Common myeloid progenitor, CD34-positive (primary cell): ENCODE measurements at regions not wholly inside any gene's neighbourhood (a gene's known extent, or its start where the extent isn't known, plus 50 kb on each side); places are given as distances from the start of the nearest gene placed in this dataset.

Source experiments
- CTCF ChIA-PET: fragments of 350-600 bp; sonication (Branson Sonifier 250); formaldehyde crosslinking; loops from one replicate; lab custom pipeline; 2021; ENCODE audit warnings: antibody characterized with exemption; lab: Charles Lee
- POLR2A ChIA-PET: fragments of 350-600 bp; sonication (Branson Sonifier 250); formaldehyde crosslinking; loops from one replicate; lab custom pipeline; 2021; ENCODE audit warnings: antibody characterized with exemption; lab: Charles Lee
- DNase-seq, 3 donors: peaks; one replicate each; pipeline versions ENCODE4 v3.0.0 to v3.0.0-alpha.2; 2013
- H3K27ac ChIP-seq, 2 experiments: 1 replicate in 1 of 2; 2 replicates in 1 of 2; pipeline ENCODE4 v1.7.0; 2013; ENCODE audit warnings: inconsistent platforms in 2 of 2, low read length in 2 of 2, mild to moderate bottlenecking in 2 of 2, low read depth in 1 of 2, moderate library complexity in 1 of 2; ENCODE audit not compliant: severe bottlenecking in 2 of 2, insufficient read depth in 1 of 2, poor library complexity in 1 of 2
- H3K27me3 ChIP-seq, 5 experiments: replicated peaks in 2 of 5; 1 replicate in 3 of 5; 2 replicates in 2 of 5; pipeline versions ENCODE4 v1.6.1 to v1.7.0; 2013; ENCODE audit warnings: low read length in 4 of 5, mild to moderate bottlenecking in 2 of 5, moderate library complexity in 2 of 5, inconsistent platforms in 1 of 5; ENCODE audit not compliant: insufficient read depth in 5 of 5, control insufficient read depth in 4 of 5
- H3K36me3 ChIP-seq, 4 experiments: 1 replicate in 2 of 4; 2 replicates in 2 of 4; pipeline versions ENCODE4 v1.6.1 to v1.7.0; 2013; ENCODE audit warnings: low read length in 3 of 4, control low read depth in 1 of 4, mild to moderate bottlenecking in 1 of 4; ENCODE audit not compliant: control insufficient read depth in 4 of 4, insufficient read depth in 4 of 4
- H3K4me1 ChIP-seq, 4 experiments: 1 replicate in 3 of 4; 2 replicates in 1 of 4; pipeline versions ENCODE4 v1.6.1 to v1.7.1; 2013; ENCODE audit warnings: low read length in 3 of 4, mild to moderate bottlenecking in 3 of 4, control low read depth in 1 of 4, inconsistent platforms in 1 of 4, moderate library complexity in 1 of 4; ENCODE audit not compliant: control insufficient read depth in 4 of 4, insufficient read depth in 4 of 4; ENCODE audit errors: control extremely low read depth in 1 of 4
- H3K4me3 ChIP-seq, 7 experiments: 1 replicate in 4 of 7; 2 replicates in 3 of 7; pipeline versions ENCODE4 v1.5.1 to v1.7.0; 2013; ENCODE audit warnings: mild to moderate bottlenecking in 7 of 7, low read length in 6 of 7, moderate library complexity in 6 of 7, inconsistent platforms in 2 of 7, low read depth in 2 of 7, control low read depth in 1 of 7; ENCODE audit not compliant: insufficient read depth in 4 of 7, control insufficient read depth in 1 of 7; ENCODE audit errors: extremely low read depth in 1 of 7
- H3K9me3 ChIP-seq, 5 experiments: 1 replicate in 4 of 5; 2 replicates in 1 of 5; pipeline versions ENCODE4 v1.6.1 to v1.7.1; 2013; ENCODE audit warnings: low read length in 4 of 5, mild to moderate bottlenecking in 2 of 5, inconsistent platforms in 1 of 5, low read depth in 1 of 5, moderate library complexity in 1 of 5; ENCODE audit not compliant: control insufficient read depth in 4 of 5, insufficient read depth in 2 of 5; ENCODE audit errors: control extremely low read depth in 1 of 5
- WGBS: methylation state at CpG from one replicate; pipeline ENCODE4 v1.1.5; 2013; ENCODE audit not compliant: insufficient coverage; 5-methylcytosine and 5-hydroxymethylcytosine counted together

DNA sequence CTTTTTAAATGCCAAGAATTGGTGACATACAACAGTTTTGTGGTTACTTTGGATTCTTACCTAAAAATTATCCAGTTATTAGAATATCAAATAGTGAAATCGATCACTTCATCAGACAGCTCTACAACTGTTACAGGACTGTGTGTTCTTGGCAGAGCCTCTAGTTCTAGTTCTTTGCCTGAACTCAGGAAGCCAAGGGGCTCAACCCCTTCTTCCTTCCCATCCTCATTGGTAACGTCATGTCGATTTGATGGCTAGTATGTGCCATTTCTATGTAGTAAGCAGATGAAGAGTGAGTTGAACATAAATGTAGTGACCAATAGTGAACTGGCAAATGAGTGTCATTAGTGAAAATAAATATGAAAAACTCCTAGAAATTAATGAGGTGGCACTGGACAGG, 59.4 kb upstream of the LIMCH1 start:
- DNase-seq: no peak
- H3K4me1 ChIP-seq: peaks cover 0 to 13% (median 0%) of the 10 kb centered on the region in 4 experiments
- H3K27ac ChIP-seq: no peak overlapping the region
- CTCF ChIA-PET: interaction anchor here (0.8 kb wide), 1 partner anchor 10 kb away, joined by 3 read pairs; no protein-coding TSS in a partner anchor
- POLR2A ChIA-PET: no interaction called here
- H3K4me3 ChIP-seq: no peak overlapping the region
- no peaks in the 10 kb centered on the region for H3K36me3 ChIP-seq
- WGBS: 50% methylated on average over 3 of the region's 3 CpGs
- no peaks in the 10 kb centered on the region for H3K9me3 ChIP-seq
- H3K27me3 ChIP-seq: no peaks in the 10 kb centered on the region

DNA sequence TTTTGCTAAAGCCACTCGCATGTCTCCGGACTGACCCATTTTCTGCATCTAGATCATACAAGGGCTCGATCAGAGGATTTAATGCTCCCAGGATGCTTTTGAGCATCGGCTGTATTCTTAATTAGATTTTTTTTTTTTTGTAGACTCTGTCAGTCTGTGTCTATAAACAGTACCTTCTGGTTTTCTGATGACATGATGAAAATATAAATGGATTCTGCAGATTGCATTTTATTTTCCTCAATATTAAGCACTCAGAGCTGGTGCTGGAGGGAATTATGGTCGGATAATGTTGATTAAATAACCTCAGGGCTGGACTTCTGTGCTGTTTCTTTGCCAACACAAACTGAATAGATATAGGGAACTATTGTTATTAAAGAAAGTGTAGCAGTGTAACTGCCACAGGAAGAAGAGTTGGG, 57.1 kb upstream of the LIMCH1 start:
- ChIA-PET CTCF (interaction anchor here (0.9 to 2.0 kb wide), 3 partner anchors 9 to 49 kb away, joined by 3 to 7 read pairs (median 4); no protein-coding TSS in a partner anchor), POLR2A (no interaction called here)
- Histone ChIP-seq H3K36me3 (no peaks in the 10 kb centered on the region), H3K27ac (no peak overlapping the region), H3K9me3 (no peaks in the 10 kb centered on the region), H3K4me3 (no peak overlapping the region), H3K4me1 (peaks cover 6 to 30% (median 13%) of the 10 kb centered on the region in 4 experiments), H3K27me3 (no peaks in the 10 kb centered on the region)
- 96% methylated on average over 4 of the region's 5 CpGs for WGBS
- DNase-seq: no peak

GRCh38 chr4:41483771-41484170, 54.2 kb upstream of the LIMCH1 start:
- H3K36me3 ChIP-seq: no peaks in the 10 kb centered on the region
- POLR2A ChIA-PET: no interaction called here
- CTCF ChIA-PET: interaction anchor here (1.4 kb wide), 1 partner anchor 32 kb away, joined by 3 read pairs; no protein-coding TSS in a partner anchor
- H3K27ac ChIP-seq: no peak overlapping the region
- WGBS: 100% methylated on average over 1 of the region's 1 CpG
- H3K4me3 ChIP-seq: no peak overlapping the region
- no peaks in the 10 kb centered on the region for H3K9me3 ChIP-seq
- no peak for DNase-seq
- H3K4me1 ChIP-seq: peaks cover 6 to 34% (median 17%) of the 10 kb centered on the region in 4 experiments
- H3K27me3 ChIP-seq: no peaks in the 10 kb centered on the region

DNA sequence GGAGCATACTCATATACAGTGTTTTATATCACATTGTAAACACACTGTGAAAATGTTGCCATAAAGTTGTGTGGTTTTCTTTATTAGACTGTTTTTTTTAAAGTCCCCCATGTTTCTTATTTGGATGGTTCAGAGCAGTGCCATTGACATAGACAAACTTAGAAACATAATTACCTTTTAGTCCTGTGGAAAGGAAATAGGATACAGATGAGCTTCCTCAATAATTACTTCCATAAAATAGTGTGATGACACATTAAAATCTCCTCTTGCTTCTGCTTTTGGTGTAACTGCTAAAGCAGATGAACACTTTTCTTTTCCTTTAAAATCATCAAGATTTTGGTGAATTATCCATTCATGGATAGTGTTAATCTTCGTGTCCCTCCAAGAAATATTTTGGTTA, 52.9 kb upstream of the LIMCH1 start:
- POLR2A ChIA-PET: no interaction called here
- CTCF ChIA-PET: no interaction called here

GRCh38 chr4:41487868-41488440, 50.0 kb upstream of the LIMCH1 start:
- no peak overlapping the region for H3K4me3 ChIP-seq
- H3K9me3 ChIP-seq: peaks cover 0 to 5% (median 0%) of the 10 kb centered on the region in 5 experiments
- ChIA-PET CTCF (interaction anchor here (1.2 kb wide), 1 partner anchor 21 kb away, joined by 3 read pairs; no protein-coding TSS in a partner anchor), POLR2A (interaction anchor here (0.7 kb wide), 1 partner anchor 141 kb away, joined by 3 read pairs; no protein-coding TSS in a partner anchor)
- H3K36me3 ChIP-seq: no peaks in the 10 kb centered on the region
- H3K4me1 ChIP-seq: peaks cover 6 to 25% (median 17%) of the 10 kb centered on the region in 4 experiments
- whole genome bisulfite sequencing: no CpG with 5 or more reads among the region's 4 CpGs
- no peaks in the 10 kb centered on the region for H3K27me3 ChIP-seq
- DNase-seq: no peak
- no peak overlapping the region for H3K27ac ChIP-seq

More for the DNA sequence above, 52.9 kb upstream of the LIMCH1 start:
- DNase-seq: peak; percentile 13 to 69 (median 56)
- Histone ChIP-seq H3K4me1 (peaks cover 6 to 34% (median 17%) of the 10 kb centered on the region in 4 experiments), H3K36me3 (no peaks in the 10 kb centered on the region), H3K4me3 (peak overlapping the region in 1 of 7 experiments; percentile 16), H3K27ac (no peak overlapping the region), H3K27me3 (no peaks in the 10 kb centered on the region), H3K9me3 (no peaks in the 10 kb centered on the region)
- no CpG with 5 or more reads among the region's 1 CpG for WGBS
